NB4 (cell line): ENCODE measurements at regions not wholly inside any gene's neighbourhood (a gene's known extent, or its start where the extent isn't known, plus 50 kb on each side); places are given as distances from the start of the nearest gene placed in this dataset.

Experiments used
- DNase-seq: peaks from one replicate; pipeline ENCODE4 v3.0.0; 2010; ENCODE audit warnings: low read depth
- H3K4me3 ChIP-seq: one replicate; pipeline ENCODE4 v1.5.1; 2011; ENCODE audit warnings: mild to moderate bottlenecking, low read depth, low read length, moderate library complexity
- CTCF ChIP-seq: IDR thresholded peaks from one replicate; pipeline ENCODE4 v1.5.1; 2012; ENCODE audit warnings: low read depth, low read length
- MAX ChIP-seq: IDR thresholded peaks from 2 replicates; pipeline ENCODE4 v1.6.1; 2011; ENCODE audit warnings: low read depth, low read length
- MYC ChIP-seq: IDR thresholded peaks from 2 replicates; pipeline ENCODE4 v1.6.1; 2011; ENCODE audit warnings: low read depth, low read length
- POLR2A ChIP-seq: IDR thresholded peaks from 2 replicates; pipeline ENCODE4 v1.6.1; 2011; ENCODE audit warnings: mild to moderate bottlenecking; ENCODE audit not compliant: insufficient read length; ENCODE audit errors: extremely low read depth

- no peak for DNase-seq
- no peak for TF ChIP-seq MAX
- TF ChIP-seq POLR2A = no peak
- no peak for TF ChIP-seq MYC
- no peak for TF ChIP-seq CTCF
- no peak overlapping the region for H3K4me3 ChIP-seq
Observed at GRCh38 chr11:23359297-23359696, 499.0 kb upstream of the CCDC179 start.

GRCh38 chr11:23364076-23364475 is 503.8 kb upstream of the CCDC179 start:
- TF ChIP-seq MAX (no peak), CTCF (no peak), POLR2A (no peak), MYC (no peak)
- DNase-seq = no peak
- no peak overlapping the region for H3K4me3 ChIP-seq

GRCh38 chr11:23370580-23371275 is 510.5 kb upstream of the CCDC179 start:
- TF ChIP-seq CTCF (no peak), MYC (no peak), POLR2A (no peak), MAX (no peak)
- no peak overlapping the region for H3K4me3 ChIP-seq
- DNase-seq = no peak

GRCh38 chr11:23377909-23378308 is 517.6 kb upstream of the CCDC179 start:
- no peak overlapping the region for H3K4me3 ChIP-seq
- no peak for DNase-seq
- TF ChIP-seq CTCF = no peak
- TF ChIP-seq MYC = no peak
- TF ChIP-seq POLR2A = no peak
- no peak for TF ChIP-seq MAX

- DNase-seq = no peak
- no peak overlapping the region for H3K4me3 ChIP-seq
- no peak for TF ChIP-seq POLR2A
- no peak for TF ChIP-seq MAX
- no peak for TF ChIP-seq MYC
- TF ChIP-seq CTCF = no peak
Observed at GRCh38 chr11:23391031-23391430, 530.8 kb upstream of the CCDC179 start.
